H7 (cell line): ENCODE measurements at regions not wholly inside any gene's neighbourhood (a gene's known extent, or its start where the extent isn't known, plus 50 kb on each side); places are given as distances from the start of the nearest gene placed in this dataset.
A peak's percentile ranks its signal among the peaks of the same experiment; 100 is the strongest.
"Not testable (repeated sequence)": the region's sequence is repeated elsewhere in the genome, so short reads cannot be mapped to it uniquely, and the experiment has no call there.

Experiments used
- DNase-seq: peaks from one replicate; pipeline ENCODE4 v3.0.0; 2012
- H3K27me3 ChIP-seq: 2 replicates; pipeline ENCODE4 v1.6.0; 2011; ENCODE audit warnings: mild to moderate bottlenecking, low read length; ENCODE audit not compliant: control insufficient read depth, insufficient read depth
- H3K36me3 ChIP-seq: replicated peaks from 2 replicates; pipeline ENCODE4 v1.5.1; 2011; ENCODE audit warnings: low read length; ENCODE audit not compliant: control insufficient read depth, insufficient read depth
- H3K4me3 ChIP-seq: 2 replicates; pipeline ENCODE4 v1.5.1; 2011; ENCODE audit warnings: low read depth, mild to moderate bottlenecking, control low read depth, low read length, moderate library complexity; ENCODE audit not compliant: insufficient read depth

DNA sequence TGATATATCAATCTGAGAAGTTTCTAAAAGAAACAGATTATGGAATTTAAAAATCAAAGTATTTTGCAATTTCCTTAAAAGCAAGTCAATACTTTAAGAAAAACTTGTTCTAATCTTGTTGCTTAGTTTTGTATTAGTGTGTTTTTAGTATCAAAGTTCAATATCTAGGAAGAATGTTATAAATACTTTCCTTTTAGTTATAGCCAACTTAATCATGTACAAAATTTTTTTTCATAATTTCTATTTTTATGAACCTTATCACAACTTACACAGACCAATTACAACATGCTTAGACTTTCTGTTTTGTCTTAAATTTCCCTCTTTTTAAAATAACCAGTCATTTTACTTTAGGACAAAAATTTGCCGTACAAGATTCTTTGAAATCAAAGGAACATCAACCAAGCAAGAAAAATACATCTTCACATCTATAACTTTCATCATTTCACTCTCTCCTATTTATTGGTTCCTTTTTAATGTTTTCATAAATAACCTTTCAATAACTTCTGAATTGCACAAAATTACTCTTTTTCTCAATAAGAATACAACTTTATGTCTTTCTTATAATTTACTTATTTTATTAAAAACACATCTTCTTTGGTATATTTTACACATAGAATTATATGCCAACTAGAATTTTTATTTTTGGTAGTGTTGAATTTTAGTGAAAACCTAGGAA lies 308.2 kb upstream of the GLI3 start:
- no peaks in the 10 kb centered on the region for H3K36me3 ChIP-seq
- no peaks in the 10 kb centered on the region for H3K27me3 ChIP-seq
- no peak overlapping the region for H3K4me3 ChIP-seq
- no peak for DNase-seq

DNA sequence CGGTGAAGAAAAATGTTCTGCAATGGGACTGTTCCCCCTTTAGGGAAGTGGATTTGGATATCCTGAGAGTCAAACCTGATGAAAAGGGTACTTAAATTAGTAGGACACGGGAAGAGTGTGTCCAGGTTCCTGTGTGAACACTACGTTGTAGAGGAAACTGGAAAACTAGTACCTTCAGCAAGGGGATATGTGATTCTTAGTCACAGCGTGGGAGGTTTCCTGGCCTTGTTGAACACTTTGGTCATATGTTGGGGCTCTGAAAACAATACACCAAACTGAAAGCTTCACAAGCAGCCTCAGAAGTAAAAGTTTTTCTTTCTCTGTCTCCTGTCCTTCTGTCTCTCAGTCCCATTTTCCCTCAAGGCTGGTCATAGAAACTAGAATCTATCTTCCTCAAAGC lies 306.9 kb upstream of the GLI3 start:
- Histone ChIP-seq H3K4me3 (no peak overlapping the region), H3K27me3 (no peaks in the 10 kb centered on the region), H3K36me3 (no peaks in the 10 kb centered on the region)
- DNase-seq, result no peak

DNA sequence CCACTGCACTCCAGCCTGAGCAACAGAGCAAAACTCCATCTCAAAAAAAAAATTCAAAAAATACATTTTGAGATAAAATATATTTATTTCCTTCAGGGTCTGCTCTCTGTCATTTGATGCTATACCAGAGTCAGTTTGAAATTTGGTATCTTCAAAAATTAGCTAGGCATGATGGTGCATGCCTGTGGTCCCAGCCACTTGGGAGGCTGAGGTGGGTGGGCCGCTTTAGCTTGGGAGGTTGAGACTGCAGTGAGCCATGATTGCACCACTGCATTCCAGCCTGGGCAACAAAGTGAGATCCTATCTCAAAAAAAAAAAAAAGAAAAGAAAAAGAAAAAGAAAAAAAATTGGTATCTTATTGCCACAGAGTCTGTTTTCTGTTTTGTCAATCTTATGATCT lies 305.4 kb upstream of the GLI3 start:
- H3K4me3 ChIP-seq, DNase-seq, H3K36me3 ChIP-seq, H3K27me3 ChIP-seq: not testable (repeated sequence)

DNA sequence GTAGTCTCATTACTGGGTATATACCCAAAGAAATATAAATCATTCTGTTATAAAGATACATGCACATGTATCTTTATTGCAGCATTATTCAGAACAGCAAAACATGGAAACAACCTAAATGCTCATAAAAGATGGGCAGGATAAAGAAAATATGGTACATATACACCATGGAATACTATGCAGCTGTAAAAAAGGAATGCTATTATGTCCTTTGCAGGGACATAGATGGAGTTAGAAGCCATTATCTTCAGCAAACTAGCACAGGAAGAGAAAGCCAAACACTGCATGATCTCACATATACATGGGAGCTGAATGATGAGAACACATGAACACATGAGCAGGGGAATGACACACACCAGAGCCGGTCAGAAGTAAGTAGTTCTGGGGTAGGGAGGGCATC lies 297.4 kb upstream of the GLI3 start:
- Histone ChIP-seq H3K27me3 (no peaks in the 10 kb centered on the region), H3K36me3 (no peaks in the 10 kb centered on the region), H3K4me3 (no peak overlapping the region)
- DNase-seq, result no peak

DNA sequence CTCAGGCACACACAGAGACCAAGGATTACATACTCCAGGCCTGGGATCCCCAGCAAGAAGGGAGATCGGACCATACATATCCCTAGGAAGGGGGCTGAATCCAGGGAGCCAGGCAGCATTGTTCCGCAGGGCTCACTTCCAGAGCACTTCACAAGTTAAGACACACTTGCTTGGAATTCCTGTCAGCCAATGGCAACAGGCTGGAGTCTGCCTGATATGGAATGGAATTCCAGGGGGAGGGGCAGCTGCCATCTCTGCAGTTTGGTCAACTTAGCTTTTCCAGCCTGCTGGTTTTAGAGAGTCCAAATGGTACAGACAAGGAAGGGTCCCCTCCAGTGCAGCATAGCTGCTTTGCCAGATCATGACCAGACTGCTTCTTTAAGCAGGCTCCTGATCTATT lies 290.0 kb upstream of the GLI3 start:
- H3K36me3 ChIP-seq, result no peaks in the 10 kb centered on the region
- H3K4me3 ChIP-seq, result no peak overlapping the region
- H3K27me3 ChIP-seq, result no peaks in the 10 kb centered on the region
- no peak for DNase-seq

DNA sequence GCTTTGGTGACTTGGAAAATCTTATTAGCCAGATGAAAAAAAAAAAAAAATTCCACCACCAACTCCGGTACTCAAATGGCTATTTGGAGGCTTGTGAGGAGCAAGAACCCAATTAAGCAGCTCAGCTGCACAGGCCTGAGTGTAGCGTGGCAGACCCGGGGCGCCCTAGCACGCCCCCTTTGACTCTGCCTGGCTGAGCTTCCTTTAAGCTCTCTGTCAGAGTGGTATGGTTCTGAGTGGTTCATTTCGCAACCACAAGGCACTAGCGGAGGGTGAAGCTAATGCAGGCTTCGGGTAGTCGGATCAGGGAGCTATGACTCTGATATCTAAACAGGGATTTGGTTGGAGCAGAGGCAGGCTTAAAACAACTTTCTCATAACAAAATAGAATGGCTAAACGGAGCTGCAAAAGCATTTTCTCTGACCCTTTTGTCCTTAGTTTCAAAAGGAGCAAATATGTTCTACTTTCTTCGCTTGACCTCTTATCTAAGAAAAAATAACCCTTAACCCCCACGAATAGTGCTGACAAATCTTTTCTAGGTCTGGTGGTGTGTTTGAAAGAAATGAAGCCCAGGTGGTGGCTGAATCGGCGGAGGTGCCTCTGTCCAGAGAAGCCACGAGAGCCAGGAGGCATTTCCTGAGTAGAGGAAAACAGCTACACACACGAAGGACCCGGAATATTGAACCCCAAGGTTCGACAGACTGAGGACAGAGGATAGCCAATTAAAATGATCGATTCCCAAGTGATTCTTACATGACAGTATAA lies 285.4 kb upstream of the GLI3 start:
- no peaks in the 10 kb centered on the region for H3K27me3 ChIP-seq
- DNase-seq, result peak; percentile 48
- no peaks in the 10 kb centered on the region for H3K36me3 ChIP-seq
- no peak overlapping the region for H3K4me3 ChIP-seq

DNA sequence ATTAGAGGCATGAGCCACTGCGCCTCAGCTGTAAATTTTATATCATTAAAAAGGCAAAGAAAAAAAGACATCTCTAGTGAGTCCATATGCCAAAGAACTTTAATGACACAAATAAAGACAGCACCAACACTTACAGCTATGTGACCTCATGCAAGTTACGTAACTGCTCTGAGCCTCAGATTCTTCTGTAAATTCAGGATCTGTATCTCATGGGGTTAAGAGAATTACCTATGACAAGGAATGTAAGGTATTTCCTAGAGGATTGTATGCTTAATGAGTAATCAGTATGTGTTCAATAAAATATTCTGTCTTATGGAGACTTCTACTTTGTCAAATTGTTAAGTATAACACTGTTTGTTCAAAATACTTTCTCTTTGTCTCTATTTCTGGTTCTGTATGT lies 274.0 kb upstream of the GLI3 start:
- Histone ChIP-seq H3K36me3 (no peaks in the 10 kb centered on the region), H3K4me3 (no peak overlapping the region), H3K27me3 (no peaks in the 10 kb centered on the region)
- no peak for DNase-seq

DNA sequence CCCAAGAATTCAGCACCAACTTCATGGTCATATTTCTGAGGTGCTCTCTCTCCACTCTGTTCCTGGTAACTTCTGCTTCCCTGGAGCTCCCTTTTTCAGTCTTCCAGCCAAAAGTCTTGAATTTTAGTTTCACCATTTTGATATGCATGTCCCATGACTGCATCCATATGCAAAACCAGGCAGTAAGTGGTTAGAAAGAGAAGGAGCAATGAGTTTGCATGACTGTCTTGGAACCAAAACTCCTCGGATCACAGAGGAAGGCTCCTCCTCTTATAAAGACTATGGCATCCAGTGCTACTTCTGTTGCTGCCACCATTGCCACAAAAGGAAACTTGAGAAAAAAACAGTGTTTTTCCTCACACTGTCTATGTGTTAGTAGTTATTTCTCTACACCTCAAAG lies 269.1 kb upstream of the GLI3 start:
- Histone ChIP-seq H3K4me3 (no peak overlapping the region), H3K27me3 (no peaks in the 10 kb centered on the region), H3K36me3 (no peaks in the 10 kb centered on the region)
- no peak for DNase-seq

DNA sequence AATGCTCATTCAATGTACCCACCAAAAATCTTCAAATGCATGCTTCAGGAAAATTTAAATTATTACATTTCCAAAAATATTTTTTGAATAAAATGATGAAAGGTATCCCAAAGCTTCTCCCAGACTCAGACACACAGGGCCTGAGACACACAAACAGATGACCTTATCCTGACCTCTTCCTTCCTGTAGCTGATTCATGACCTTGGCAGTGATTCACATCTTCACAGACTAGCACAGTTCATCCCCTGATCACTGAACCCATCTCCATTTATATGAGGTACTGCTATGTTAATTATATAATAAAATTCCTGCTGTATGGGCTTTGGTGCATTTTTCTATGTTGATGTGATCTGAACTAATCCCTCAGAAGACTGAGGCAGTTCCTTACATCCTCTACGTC lies 265.0 kb upstream of the GLI3 start:
- DNase-seq, result no peak
- Histone ChIP-seq H3K36me3 (no peaks in the 10 kb centered on the region), H3K27me3 (no peaks in the 10 kb centered on the region), H3K4me3 (no peak overlapping the region)

DNA sequence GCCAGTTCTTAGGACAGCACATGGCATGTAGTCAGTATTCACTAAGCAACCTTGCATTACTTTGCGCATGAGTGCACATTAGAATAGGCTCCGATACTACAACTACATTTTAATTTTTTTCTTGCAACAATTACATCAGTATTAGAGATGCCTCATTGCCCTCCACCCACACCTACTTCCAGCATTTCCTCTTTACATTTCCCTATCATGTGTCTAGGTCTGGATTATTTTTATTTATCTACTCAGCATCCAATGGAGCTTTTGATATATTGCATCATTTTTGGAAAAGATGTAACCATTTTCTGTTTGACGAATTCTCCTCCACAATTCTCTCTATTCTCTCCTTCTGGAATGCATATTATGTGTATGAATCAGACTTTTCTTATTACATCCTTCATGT lies 258.2 kb upstream of the GLI3 start:
- H3K36me3 ChIP-seq, result no peaks in the 10 kb centered on the region
- no peaks in the 10 kb centered on the region for H3K27me3 ChIP-seq
- H3K4me3 ChIP-seq, result no peak overlapping the region
- DNase-seq, result no peak

DNA sequence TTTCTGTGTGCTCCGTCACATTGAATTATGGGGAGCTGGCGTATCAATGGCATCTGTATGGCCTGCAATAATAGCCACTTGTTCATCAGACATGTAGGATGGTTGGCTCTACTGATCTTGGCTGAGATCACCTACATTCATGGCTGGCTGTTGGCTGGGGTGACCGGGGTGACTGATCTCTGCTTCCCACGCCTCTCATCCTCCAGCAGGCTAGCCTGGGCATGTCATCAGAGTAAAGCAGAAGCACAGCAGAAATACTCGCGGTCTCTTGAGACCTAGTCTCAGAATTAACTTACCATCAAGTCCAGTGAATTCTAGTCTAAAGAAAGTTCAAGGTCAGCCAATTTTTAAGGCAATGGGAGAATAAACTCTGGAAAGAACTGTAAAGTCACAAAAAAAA lies 257.7 kb upstream of the GLI3 start:
- no peaks in the 10 kb centered on the region for H3K27me3 ChIP-seq
- H3K36me3 ChIP-seq, result no peaks in the 10 kb centered on the region
- no peak for DNase-seq
- H3K4me3 ChIP-seq, result no peak overlapping the region

DNA sequence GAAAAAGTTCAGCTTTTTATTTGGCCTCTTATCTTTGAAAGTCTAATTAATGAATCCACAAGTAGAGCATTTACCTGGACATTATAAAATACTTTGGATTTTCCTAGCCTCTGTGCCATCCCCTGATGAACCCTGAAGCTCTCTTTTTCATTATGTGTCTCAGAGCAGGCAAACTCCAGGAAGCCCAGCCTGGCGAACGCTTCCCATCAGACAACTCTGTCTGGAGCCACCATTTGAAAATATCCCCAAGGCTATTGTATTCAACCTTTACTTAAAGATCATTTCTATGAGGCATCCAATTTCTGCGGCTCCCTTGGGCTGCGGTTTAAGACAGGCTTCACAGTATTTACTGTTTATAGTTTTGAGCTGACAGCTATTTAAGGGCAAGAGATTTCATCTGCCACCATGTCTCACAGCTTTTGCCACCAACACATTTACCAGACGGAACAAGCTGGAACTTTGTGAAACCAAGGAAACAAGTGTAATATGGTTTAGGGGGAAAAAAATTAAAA lies 257.2 kb upstream of the GLI3 start:
- DNase-seq, result no peak
- Histone ChIP-seq H3K36me3 (no peaks in the 10 kb centered on the region), H3K4me3 (no peak overlapping the region), H3K27me3 (no peaks in the 10 kb centered on the region)

DNA sequence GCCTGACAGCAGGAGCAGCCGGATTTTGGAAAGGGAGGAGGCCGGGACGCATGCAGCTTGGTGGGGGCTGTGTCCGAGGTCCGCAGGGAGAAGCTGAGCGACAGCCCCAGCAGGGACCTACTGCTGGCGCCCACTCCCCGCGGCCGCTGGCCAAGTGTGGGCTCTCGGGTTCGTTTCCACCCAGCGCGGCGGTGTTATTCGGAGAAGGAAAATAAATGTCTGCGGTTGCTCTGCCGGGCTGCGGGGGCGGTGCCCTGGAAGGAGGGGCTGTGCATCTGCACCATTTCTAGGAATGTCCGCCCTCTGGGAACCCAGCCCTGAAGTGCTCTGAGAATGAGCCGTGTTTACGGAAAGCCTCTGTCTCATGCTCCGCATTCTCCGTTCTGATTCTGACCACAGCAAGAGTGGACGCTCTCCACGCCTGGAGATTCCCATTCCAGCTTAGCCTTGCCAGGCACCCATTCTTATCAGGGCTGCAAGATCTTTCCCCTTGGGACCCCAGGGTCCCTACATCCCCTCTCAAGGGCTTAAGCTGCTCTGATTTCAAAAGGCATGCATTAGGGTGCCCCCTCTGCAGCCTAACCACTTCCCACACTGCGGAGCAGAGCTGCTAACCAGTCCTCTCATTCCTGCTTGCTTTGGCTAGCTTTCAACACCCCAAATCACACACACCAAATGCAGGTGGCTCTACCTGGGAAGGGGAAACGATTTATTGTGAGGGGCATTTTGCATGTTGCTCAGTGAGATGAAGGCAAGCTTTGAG lies 256.6 kb upstream of the GLI3 start:
- H3K27me3 ChIP-seq, result no peaks in the 10 kb centered on the region
- DNase-seq, result peak; percentile 71
- peak overlapping the region; percentile 42 for H3K4me3 ChIP-seq
- H3K36me3 ChIP-seq, result no peaks in the 10 kb centered on the region

DNA sequence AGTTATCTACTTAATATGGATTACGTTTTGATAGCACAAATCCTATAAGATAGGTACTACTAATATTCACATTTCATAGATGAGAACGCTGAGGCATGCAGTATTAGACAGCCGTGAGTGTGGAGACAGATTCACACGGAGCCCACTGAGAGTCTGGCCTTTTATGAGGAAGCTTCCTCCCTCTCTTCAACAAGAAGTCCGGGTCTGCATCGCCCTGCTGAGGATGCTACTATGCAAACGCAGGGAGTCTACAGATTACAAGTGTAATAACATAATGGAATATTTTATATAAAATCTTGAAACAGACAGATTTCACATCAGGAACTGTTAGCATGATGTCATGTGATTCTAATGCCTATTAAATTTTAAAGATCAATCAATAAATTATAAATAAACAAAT lies 255.9 kb upstream of the GLI3 start:
- no peak for DNase-seq
- Histone ChIP-seq H3K36me3 (no peaks in the 10 kb centered on the region), H3K27me3 (no peaks in the 10 kb centered on the region), H3K4me3 (no peak overlapping the region)

DNA sequence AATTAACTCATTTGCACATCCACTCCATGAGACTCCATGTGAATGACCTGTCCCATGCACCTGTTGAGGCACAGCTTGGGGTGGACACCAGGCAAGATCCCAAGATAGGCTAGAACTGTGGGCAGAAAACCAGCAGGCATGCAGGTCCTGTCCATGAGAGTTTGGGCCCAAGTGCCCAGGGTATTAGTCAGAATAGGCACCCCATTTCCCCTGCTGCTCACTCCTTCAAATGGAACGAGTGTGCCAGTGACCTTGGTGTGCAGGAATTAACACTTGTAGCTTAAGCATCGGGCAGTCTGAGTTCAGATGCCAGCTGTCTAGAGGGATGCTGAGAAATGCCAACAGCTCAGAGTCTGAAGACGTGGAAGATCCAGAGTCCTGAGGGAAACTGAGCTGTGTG lies 254.1 kb upstream of the GLI3 start:
- Histone ChIP-seq H3K27me3 (no peaks in the 10 kb centered on the region), H3K4me3 (no peak overlapping the region), H3K36me3 (no peaks in the 10 kb centered on the region)
- no peak for DNase-seq
